WERI-Rb-1 (cell line): ENCODE measurements at regions not wholly inside any gene's neighbourhood (a gene's known extent, or its start where the extent isn't known, plus 50 kb on each side); places are given as distances from the start of the nearest gene placed in this dataset.

Experiments
- DNase-seq: peaks from one replicate; pipeline ENCODE4 v3.0.0-alpha.2; 2020
- H3K27ac ChIP-seq: fragments of 250-450 bp; sonication (Bioruptor Pico); 2 replicates; pipeline ENCODE4 v1.5.1; 2020; ENCODE audit warnings: mild to moderate bottlenecking, moderate library complexity
- H3K27me3 ChIP-seq: fragments of 250-450 bp; sonication (Bioruptor Pico); 2 replicates; pipeline ENCODE4 v1.5.1; 2021; ENCODE audit warnings: mild to moderate bottlenecking, low read depth, moderate library complexity; ENCODE audit not compliant: insufficient read depth, severe bottlenecking
- H3K36me3 ChIP-seq: fragments of 250-450 bp; sonication (Bioruptor Pico); 2 replicates; pipeline ENCODE4 v1.5.1; 2020; ENCODE audit warnings: mild to moderate bottlenecking, moderate library complexity
- H3K4me3 ChIP-seq: 2 replicates; pipeline ENCODE4 v1.5.1; 2011; ENCODE audit warnings: low read depth, mild to moderate bottlenecking, control low read depth, low read length
- H3K9me3 ChIP-seq: fragments of 250-450 bp; sonication (Bioruptor Pico); 2 replicates; pipeline ENCODE4 v1.5.1; 2021; ENCODE audit warnings: mild to moderate bottlenecking, moderate library complexity; ENCODE audit not compliant: severe bottlenecking
- TF ChIP-seq, protein P1 (sequence below): IDR thresholded peaks from 2 replicates; pipeline ENCODE4 v1.5.1; 2011; ENCODE audit warnings: low read depth, mild to moderate bottlenecking, control low read depth, inconsistent platforms, low read length

GRCh38 chr5:61821561-61821960 lies 484.4 kb upstream of the KIF2A start:
- TF ChIP-seq, protein P1, sequence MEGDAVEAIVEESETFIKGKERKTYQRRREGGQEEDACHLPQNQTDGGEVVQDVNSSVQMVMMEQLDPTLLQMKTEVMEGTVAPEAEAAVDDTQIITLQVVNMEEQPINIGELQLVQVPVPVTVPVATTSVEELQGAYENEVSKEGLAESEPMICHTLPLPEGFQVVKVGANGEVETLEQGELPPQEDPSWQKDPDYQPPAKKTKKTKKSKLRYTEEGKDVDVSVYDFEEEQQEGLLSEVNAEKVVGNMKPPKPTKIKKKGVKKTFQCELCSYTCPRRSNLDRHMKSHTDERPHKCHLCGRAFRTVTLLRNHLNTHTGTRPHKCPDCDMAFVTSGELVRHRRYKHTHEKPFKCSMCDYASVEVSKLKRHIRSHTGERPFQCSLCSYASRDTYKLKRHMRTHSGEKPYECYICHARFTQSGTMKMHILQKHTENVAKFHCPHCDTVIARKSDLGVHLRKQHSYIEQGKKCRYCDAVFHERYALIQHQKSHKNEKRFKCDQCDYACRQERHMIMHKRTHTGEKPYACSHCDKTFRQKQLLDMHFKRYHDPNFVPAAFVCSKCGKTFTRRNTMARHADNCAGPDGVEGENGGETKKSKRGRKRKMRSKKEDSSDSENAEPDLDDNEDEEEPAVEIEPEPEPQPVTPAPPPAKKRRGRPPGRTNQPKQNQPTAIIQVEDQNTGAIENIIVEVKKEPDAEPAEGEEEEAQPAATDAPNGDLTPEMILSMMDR, result no peak
- Histone ChIP-seq H3K4me3 (no peak overlapping the region), H3K36me3 (no peaks in the 10 kb centered on the region), H3K9me3 (no peaks in the 10 kb centered on the region), H3K27ac (no peak overlapping the region), H3K27me3 (peaks cover 7% of the 10 kb centered on the region)
- no peak for DNase-seq

DNA sequence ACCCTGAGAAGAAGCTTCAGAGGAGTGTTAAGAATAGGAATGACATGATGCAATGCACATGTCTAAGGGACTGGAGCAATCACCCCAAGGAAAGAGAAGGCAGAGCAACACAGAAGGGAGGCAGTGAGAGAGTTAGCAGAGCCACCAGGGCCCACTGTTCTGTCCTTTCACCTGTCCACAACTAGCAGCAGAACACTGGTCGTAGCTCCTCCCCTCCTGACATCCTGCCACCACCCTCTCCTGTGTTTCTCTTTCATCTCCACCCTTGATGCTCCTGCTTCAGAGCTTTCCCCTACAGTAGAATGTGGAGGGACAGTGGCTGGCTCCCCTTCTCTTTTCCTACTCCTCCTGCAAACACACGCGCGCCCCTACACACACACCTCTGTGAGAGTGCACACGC lies 483.4 kb upstream of the KIF2A start:
- peaks cover 7% of the 10 kb centered on the region for H3K27me3 ChIP-seq
- H3K4me3 ChIP-seq, result no peak overlapping the region
- no peak for DNase-seq
- TF ChIP-seq, protein P1, result no peak
- no peaks in the 10 kb centered on the region for H3K36me3 ChIP-seq
- H3K9me3 ChIP-seq, result no peaks in the 10 kb centered on the region
- no peak overlapping the region for H3K27ac ChIP-seq

GRCh38 chr5:61823065-61823464 lies 482.9 kb upstream of the KIF2A start:
- Histone ChIP-seq H3K27ac (no peak overlapping the region), H3K4me3 (no peak overlapping the region), H3K9me3 (no peaks in the 10 kb centered on the region), H3K27me3 (peaks cover 7% of the 10 kb centered on the region), H3K36me3 (no peaks in the 10 kb centered on the region)
- DNase-seq, result no peak
- TF ChIP-seq, protein P1, result no peak

DNA sequence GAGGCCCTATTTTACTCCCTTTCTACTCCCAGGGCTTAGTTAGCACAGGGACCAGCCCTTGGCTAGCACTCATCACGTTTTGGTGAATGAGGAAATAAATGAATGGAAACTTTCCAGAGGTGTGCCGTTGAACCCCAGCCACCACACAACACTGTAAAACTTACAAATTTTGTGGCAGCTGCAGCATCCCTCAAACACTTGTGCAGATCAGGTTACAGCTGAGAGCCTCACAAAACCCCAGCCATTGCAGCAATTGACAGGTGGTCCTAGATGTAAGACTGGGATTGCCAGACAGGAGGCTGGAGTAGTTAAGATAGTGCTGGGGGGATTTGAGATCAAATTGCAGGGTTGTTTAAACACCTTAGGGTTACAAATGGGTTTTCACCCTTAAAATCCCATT lies 482.2 kb upstream of the KIF2A start:
- H3K36me3 ChIP-seq, result no peaks in the 10 kb centered on the region
- H3K9me3 ChIP-seq, result no peaks in the 10 kb centered on the region
- peak; percentile 20 for DNase-seq
- peaks cover 7% of the 10 kb centered on the region for H3K27me3 ChIP-seq
- TF ChIP-seq, protein P1, result no peak
- H3K27ac ChIP-seq, result no peak overlapping the region
- H3K4me3 ChIP-seq, result no peak overlapping the region

GRCh38 chr5:61824396-61824795 lies 481.6 kb upstream of the KIF2A start:
- DNase-seq, result no peak
- Histone ChIP-seq H3K36me3 (no peaks in the 10 kb centered on the region), H3K27ac (no peak overlapping the region), H3K27me3 (peaks cover 7% of the 10 kb centered on the region), H3K4me3 (no peak overlapping the region), H3K9me3 (no peaks in the 10 kb centered on the region)
- TF ChIP-seq, protein P1, result no peak

DNA sequence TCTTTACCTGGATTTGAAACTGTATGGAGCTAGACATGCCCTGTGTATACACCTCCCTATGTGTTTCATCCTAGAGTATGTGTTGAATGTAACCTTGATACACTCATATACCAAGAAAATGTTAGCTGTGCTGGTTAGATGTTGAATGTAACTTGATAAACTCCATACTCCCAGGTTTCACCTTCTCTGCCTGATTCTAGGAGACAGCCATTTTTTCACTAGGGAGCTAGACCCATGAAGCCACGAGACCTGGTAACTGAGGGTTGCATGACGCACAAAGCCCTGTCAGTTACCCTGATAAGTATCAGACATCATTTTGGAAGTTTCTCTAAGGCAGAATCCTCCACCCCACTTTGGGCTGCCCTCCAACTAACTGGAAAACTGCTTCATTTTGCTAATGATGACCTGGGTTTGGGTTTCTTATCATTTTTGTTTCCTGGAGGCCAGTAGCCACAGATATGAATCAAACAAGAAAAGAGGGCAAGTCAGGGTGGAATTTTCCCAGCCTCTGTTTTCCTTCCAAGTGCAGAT lies 478.5 kb upstream of the KIF2A start:
- no peaks in the 10 kb centered on the region for H3K9me3 ChIP-seq
- no peak for DNase-seq
- H3K4me3 ChIP-seq, result no peak overlapping the region
- peaks cover 7% of the 10 kb centered on the region for H3K27me3 ChIP-seq
- H3K36me3 ChIP-seq, result no peaks in the 10 kb centered on the region
- H3K27ac ChIP-seq, result no peak overlapping the region
- TF ChIP-seq, protein P1, result no peak
